ENCODE measurements at regions not wholly inside any gene's neighbourhood (a gene's known extent, or its start where the extent isn't known, plus 50 kb on each side); places are given as distances from the start of the nearest gene placed in this dataset.
"Not testable (repeated sequence)": the region's sequence is repeated elsewhere in the genome, so short reads cannot be mapped to it uniquely, and the experiment has no call there.

GRCh38 chr6:57815826-57816225 lies 498.4 kb downstream of the PRIM2 start:
- TF ChIP-seq, protein P1, sequence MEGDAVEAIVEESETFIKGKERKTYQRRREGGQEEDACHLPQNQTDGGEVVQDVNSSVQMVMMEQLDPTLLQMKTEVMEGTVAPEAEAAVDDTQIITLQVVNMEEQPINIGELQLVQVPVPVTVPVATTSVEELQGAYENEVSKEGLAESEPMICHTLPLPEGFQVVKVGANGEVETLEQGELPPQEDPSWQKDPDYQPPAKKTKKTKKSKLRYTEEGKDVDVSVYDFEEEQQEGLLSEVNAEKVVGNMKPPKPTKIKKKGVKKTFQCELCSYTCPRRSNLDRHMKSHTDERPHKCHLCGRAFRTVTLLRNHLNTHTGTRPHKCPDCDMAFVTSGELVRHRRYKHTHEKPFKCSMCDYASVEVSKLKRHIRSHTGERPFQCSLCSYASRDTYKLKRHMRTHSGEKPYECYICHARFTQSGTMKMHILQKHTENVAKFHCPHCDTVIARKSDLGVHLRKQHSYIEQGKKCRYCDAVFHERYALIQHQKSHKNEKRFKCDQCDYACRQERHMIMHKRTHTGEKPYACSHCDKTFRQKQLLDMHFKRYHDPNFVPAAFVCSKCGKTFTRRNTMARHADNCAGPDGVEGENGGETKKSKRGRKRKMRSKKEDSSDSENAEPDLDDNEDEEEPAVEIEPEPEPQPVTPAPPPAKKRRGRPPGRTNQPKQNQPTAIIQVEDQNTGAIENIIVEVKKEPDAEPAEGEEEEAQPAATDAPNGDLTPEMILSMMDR (conservative IDR thresholded peaks at IDR 0.05 in 1 of 2, IDR thresholded peaks at IDR 0.05 in 1 of 2; ENCODE audit: extremely low read depth in 1 of 2, insufficient read depth in 1 of 2, low read depth in 1 of 2, low read length in 2 of 2), result not testable (repeated sequence)
- not testable (repeated sequence) for TF ChIP-seq EZH2 (IDR thresholded peaks at IDR 0.05; ENCODE audit: borderline replicate concordance, low read length)
